GM12878 (cell line): ENCODE measurements at regions not wholly inside any gene's neighbourhood (a gene's known extent, or its start where the extent isn't known, plus 50 kb on each side); places are given as distances from the start of the nearest gene placed in this dataset.

ENCODE experiments used
- CHD1 ChIP-seq: IDR thresholded peaks from 2 replicates; pipeline ENCODE4 v1.6.1; 2012; ENCODE audit warnings: low read depth, low read length, improper control_type of control experiment
- E2F8 ChIP-seq: fragments of 450-650 bp; IDR thresholded peaks from 2 replicates; pipeline ENCODE4 v1.6.1; 2018; ENCODE audit warnings: mild to moderate bottlenecking, low read depth, moderate library complexity; ENCODE audit not compliant: partially characterized antibody
- ETV6 ChIP-seq, 2 experiments: fragments of 450-650 bp in 1 of 2; IDR thresholded peaks in 1 of 2; conservative IDR thresholded peaks in 1 of 2; 2 replicates each; pipeline ENCODE4 v1.6.1; 2014; ENCODE audit warnings: antibody characterized with exemption in 1 of 2, borderline replicate concordance in 1 of 2, low read depth in 1 of 2, mild to moderate bottlenecking in 1 of 2, moderate library complexity in 1 of 2
- FOXM1 ChIP-seq: IDR thresholded peaks from 2 replicates; pipeline ENCODE4 v1.6.1; 2012; ENCODE audit warnings: low read depth, mild to moderate bottlenecking, inconsistent platforms, low read length, moderate library complexity
- GABPA ChIP-seq: IDR thresholded peaks from 2 replicates; pipeline ENCODE4 v1.6.1; 2014; ENCODE audit warnings: antibody characterized with exemption, low read depth, mild to moderate bottlenecking, inconsistent platforms
- POLR2AphosphoS5 ChIP-seq: IDR thresholded peaks from 2 replicates; pipeline ENCODE4 v1.6.1; 2011; ENCODE audit warnings: mild to moderate bottlenecking, low read length, inconsistent platforms
- SPI1 ChIP-seq: IDR thresholded peaks from 2 replicates; pipeline ENCODE4 v1.6.1; 2011; ENCODE audit warnings: low read depth, mild to moderate bottlenecking, low read length, moderate library complexity, borderline replicate concordance; ENCODE audit not compliant: insufficient read depth
- TAF1 ChIP-seq: IDR thresholded peaks from 2 replicates; pipeline ENCODE4 v1.6.1; 2011; ENCODE audit warnings: mild to moderate bottlenecking, low read depth, low read length, borderline replicate concordance
- ZBTB33 ChIP-seq: fragments of 450-650 bp; IDR thresholded peaks from 2 replicates; pipeline ENCODE4 v1.6.1; 2017; ENCODE audit warnings: mild to moderate bottlenecking
- TF ChIP-seq, protein P1 (sequence below), 3 experiments: IDR thresholded peaks in 2 of 3; conservative IDR thresholded peaks in 1 of 3; 2 replicates each; pipeline ENCODE4 v1.5.1; 2011; ENCODE audit warnings: low read depth in 3 of 3, low read length in 3 of 3, mild to moderate bottlenecking in 3 of 3, control low read depth in 2 of 3, moderate library complexity in 2 of 3, inconsistent platforms in 1 of 3, mixed read lengths in 1 of 3; ENCODE audit not compliant: control insufficient read depth in 2 of 3, insufficient read depth in 1 of 3; ENCODE audit errors: extremely low read depth in 1 of 3
- TF ChIP-seq, protein P2 (sequence below): IDR thresholded peaks from 2 replicates; pipeline ENCODE4 v1.6.1; 2012; ENCODE audit warnings: mild to moderate bottlenecking, low read depth, low read length
- TF ChIP-seq, protein P3 (sequence below): fragments of 450-650 bp; IDR thresholded peaks from 2 replicates; pipeline ENCODE4 v1.6.1; 2016; ENCODE audit warnings: mild to moderate bottlenecking, moderate library complexity, borderline replicate concordance

- TF ChIP-seq, protein P1, sequence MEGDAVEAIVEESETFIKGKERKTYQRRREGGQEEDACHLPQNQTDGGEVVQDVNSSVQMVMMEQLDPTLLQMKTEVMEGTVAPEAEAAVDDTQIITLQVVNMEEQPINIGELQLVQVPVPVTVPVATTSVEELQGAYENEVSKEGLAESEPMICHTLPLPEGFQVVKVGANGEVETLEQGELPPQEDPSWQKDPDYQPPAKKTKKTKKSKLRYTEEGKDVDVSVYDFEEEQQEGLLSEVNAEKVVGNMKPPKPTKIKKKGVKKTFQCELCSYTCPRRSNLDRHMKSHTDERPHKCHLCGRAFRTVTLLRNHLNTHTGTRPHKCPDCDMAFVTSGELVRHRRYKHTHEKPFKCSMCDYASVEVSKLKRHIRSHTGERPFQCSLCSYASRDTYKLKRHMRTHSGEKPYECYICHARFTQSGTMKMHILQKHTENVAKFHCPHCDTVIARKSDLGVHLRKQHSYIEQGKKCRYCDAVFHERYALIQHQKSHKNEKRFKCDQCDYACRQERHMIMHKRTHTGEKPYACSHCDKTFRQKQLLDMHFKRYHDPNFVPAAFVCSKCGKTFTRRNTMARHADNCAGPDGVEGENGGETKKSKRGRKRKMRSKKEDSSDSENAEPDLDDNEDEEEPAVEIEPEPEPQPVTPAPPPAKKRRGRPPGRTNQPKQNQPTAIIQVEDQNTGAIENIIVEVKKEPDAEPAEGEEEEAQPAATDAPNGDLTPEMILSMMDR (IDR thresholded peaks at IDR 0.05 in 2 of 3, conservative IDR thresholded peaks at IDR 0.05 in 1 of 3; ENCODE audit: control insufficient read depth in 2 of 3, extremely low read depth in 1 of 3, insufficient read depth in 1 of 3, low read depth in 3 of 3, low read length in 3 of 3), result no peak
- TF ChIP-seq FOXM1 (no peak), POLR2AphosphoS5 (no peak), ZBTB33 (no peak), ETV6 (conservative IDR thresholded peaks at IDR 0.05 in 1 of 2, IDR thresholded peaks at IDR 0.05 in 1 of 2; ENCODE audit: borderline replicate concordance in 1 of 2, low read depth in 1 of 2) (no peak), CHD1 (no peak), GABPA (no peak), SPI1 (no peak), TAF1 (no peak), E2F8 (no peak)
- TF ChIP-seq, protein P2, sequence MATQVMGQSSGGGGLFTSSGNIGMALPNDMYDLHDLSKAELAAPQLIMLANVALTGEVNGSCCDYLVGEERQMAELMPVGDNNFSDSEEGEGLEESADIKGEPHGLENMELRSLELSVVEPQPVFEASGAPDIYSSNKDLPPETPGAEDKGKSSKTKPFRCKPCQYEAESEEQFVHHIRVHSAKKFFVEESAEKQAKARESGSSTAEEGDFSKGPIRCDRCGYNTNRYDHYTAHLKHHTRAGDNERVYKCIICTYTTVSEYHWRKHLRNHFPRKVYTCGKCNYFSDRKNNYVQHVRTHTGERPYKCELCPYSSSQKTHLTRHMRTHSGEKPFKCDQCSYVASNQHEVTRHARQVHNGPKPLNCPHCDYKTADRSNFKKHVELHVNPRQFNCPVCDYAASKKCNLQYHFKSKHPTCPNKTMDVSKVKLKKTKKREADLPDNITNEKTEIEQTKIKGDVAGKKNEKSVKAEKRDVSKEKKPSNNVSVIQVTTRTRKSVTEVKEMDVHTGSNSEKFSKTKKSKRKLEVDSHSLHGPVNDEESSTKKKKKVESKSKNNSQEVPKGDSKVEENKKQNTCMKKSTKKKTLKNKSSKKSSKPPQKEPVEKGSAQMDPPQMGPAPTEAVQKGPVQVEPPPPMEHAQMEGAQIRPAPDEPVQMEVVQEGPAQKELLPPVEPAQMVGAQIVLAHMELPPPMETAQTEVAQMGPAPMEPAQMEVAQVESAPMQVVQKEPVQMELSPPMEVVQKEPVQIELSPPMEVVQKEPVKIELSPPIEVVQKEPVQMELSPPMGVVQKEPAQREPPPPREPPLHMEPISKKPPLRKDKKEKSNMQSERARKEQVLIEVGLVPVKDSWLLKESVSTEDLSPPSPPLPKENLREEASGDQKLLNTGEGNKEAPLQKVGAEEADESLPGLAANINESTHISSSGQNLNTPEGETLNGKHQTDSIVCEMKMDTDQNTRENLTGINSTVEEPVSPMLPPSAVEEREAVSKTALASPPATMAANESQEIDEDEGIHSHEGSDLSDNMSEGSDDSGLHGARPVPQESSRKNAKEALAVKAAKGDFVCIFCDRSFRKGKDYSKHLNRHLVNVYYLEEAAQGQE, result no peak
- TF ChIP-seq, protein P3, sequence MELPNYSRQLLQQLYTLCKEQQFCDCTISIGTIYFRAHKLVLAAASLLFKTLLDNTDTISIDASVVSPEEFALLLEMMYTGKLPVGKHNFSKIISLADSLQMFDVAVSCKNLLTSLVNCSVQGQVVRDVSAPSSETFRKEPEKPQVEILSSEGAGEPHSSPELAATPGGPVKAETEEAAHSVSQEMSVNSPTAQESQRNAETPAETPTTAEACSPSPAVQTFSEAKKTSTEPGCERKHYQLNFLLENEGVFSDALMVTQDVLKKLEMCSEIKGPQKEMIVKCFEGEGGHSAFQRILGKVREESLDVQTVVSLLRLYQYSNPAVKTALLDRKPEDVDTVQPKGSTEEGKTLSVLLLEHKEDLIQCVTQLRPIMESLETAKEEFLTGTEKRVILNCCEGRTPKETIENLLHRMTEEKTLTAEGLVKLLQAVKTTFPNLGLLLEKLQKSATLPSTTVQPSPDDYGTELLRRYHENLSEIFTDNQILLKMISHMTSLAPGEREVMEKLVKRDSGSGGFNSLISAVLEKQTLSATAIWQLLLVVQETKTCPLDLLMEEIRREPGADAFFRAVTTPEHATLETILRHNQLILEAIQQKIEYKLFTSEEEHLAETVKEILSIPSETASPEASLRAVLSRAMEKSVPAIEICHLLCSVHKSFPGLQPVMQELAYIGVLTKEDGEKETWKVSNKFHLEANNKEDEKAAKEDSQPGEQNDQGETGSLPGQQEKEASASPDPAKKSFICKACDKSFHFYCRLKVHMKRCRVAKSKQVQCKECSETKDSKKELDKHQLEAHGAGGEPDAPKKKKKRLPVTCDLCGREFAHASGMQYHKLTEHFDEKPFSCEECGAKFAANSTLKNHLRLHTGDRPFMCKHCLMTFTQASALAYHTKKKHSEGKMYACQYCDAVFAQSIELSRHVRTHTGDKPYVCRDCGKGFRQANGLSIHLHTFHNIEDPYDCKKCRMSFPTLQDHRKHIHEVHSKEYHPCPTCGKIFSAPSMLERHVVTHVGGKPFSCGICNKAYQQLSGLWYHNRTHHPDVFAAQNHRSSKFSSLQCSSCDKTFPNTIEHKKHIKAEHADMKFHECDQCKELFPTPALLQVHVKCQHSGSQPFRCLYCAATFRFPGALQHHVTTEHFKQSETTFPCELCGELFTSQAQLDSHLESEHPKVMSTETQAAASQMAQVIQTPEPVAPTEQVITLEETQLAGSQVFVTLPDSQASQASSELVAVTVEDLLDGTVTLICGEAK, result no peak
Measured at GRCh38 chr5:98606961-98607360, 166.5 kb upstream of the RGMB start.
